NCI-H226 (cell line): ENCODE measurements at regions not wholly inside any gene's neighbourhood (a gene's known extent, or its start where the extent isn't known, plus 50 kb on each side); places are given as distances from the start of the nearest gene placed in this dataset.
"Not testable (repeated sequence)": the region's sequence is repeated elsewhere in the genome, so short reads cannot be mapped to it uniquely, and the experiment has no call there.

Source experiments
- DNase-seq: peaks from one replicate; pipeline ENCODE4 v3.0.0-alpha.2; 2015

- no peak for DNase-seq
Observed at GRCh38 chr4:144799486-144799885, 153.5 kb downstream of the HHIP start.

GRCh38 chr4:144801731-144802130 lies 155.8 kb downstream of the HHIP start:
- peak; percentile 49 for DNase-seq

GRCh38 chr4:144808034-144808433 lies 162.1 kb downstream of the HHIP start:
- DNase-seq, result no peak

GRCh38 chr4:144809056-144809640 lies 163.2 kb downstream of the HHIP start:
- DNase-seq, result no peak

GRCh38 chr4:144816668-144817067 lies 170.7 kb downstream of the HHIP start:
- DNase-seq, result no peak

GRCh38 chr4:144817081-144817480 lies 171.1 kb downstream of the HHIP start:
- peak; percentile 75 for DNase-seq

- DNase-seq, result no peak
Observed at GRCh38 chr4:144818136-144818535, 172.2 kb downstream of the HHIP start.

GRCh38 chr4:144819591-144819990 lies 173.6 kb downstream of the HHIP start:
- peak; percentile 53 for DNase-seq

GRCh38 chr4:144820011-144820727 lies 174.2 kb downstream of the HHIP start:
- DNase-seq, result peak; percentile 88

- peak; percentile 63 for DNase-seq
Observed at GRCh38 chr4:144820728-144821085, 174.8 kb downstream of the HHIP start.

- DNase-seq, result no peak
Observed at GRCh38 chr4:144831971-144832370, 186.0 kb downstream of the HHIP start.

- DNase-seq, result no peak
Observed at GRCh38 chr4:144845411-144845810, 199.5 kb downstream of the HHIP start.

GRCh38 chr4:144851948-144852347 lies 206.0 kb downstream of the HHIP start:
- no peak for DNase-seq

GRCh38 chr4:144861471-144861870 lies 215.5 kb downstream of the HHIP start:
- no peak for DNase-seq

- DNase-seq, result no peak
Observed at GRCh38 chr4:144862210-144862609, 216.3 kb downstream of the HHIP start.

GRCh38 chr4:144864891-144865290 lies 218.9 kb downstream of the HHIP start:
- not testable (repeated sequence) for DNase-seq

GRCh38 chr4:144868309-144868708 lies 222.4 kb downstream of the HHIP start:
- no peak for DNase-seq

GRCh38 chr4:144872508-144873225 lies 225.3 kb downstream of the ANAPC10 start:
- DNase-seq, result no peak

GRCh38 chr4:144873226-144873990 lies 224.6 kb downstream of the ANAPC10 start:
- DNase-seq, result no peak

- peak; percentile 51 for DNase-seq
Observed at GRCh38 chr4:144894573-144894972, 203.4 kb downstream of the ANAPC10 start.

GRCh38 chr4:144899393-144899792 lies 198.6 kb downstream of the ANAPC10 start:
- no peak for DNase-seq

GRCh38 chr4:144901141-144901540 lies 196.9 kb downstream of the ANAPC10 start:
- no peak for DNase-seq

GRCh38 chr4:144902614-144903013 lies 195.4 kb downstream of the ANAPC10 start:
- no peak for DNase-seq
